ENCODE measurements at regions not wholly inside any gene's neighbourhood (a gene's known extent, or its start where the extent isn't known, plus 50 kb on each side); places are given as distances from the start of the nearest gene placed in this dataset.
"Not testable (repeated sequence)": the region's sequence is repeated elsewhere in the genome, so short reads cannot be mapped to it uniquely, and the experiment has no call there.

GRCh38 chr3:140794507-140794906, 116.6 kb downstream of the TRIM42 start:
- TF ChIP-seq ZNF670 (tag by site-specific recombination; IDR thresholded peaks at IDR 0.05; ENCODE audit: low read depth) (no peak), KLF1 (tag by site-specific recombination; IDR thresholded peaks at IDR 0.05) (no peak), OVOL3 (tag by site-specific recombination; IDR thresholded peaks at IDR 0.05) (no peak), ZNF132 (tag by site-specific recombination; IDR thresholded peaks at IDR 0.05; ENCODE audit: borderline replicate concordance) (no peak), ZNF175 (tag by site-specific recombination; IDR thresholded peaks at IDR 0.05) (no peak), ZNF596 (tag by site-specific recombination; IDR thresholded peaks at IDR 0.05) (no peak), ZNF416 (tag by site-specific recombination; IDR thresholded peaks at IDR 0.05) (no peak), ZNF335 (tag by site-specific recombination; conservative IDR thresholded peaks at IDR 0.05) (no peak), REPIN1 (tag by site-specific recombination; IDR thresholded peaks at IDR 0.05; ENCODE audit: low read depth) (no peak), ZNF639 (tag by site-specific recombination; IDR thresholded peaks at IDR 0.05) (no peak), ZNF433 (tag by site-specific recombination; IDR thresholded peaks at IDR 0.05; ENCODE audit: low read depth) (no peak), ZSCAN4 (tag by site-specific recombination; IDR thresholded peaks at IDR 0.05) (no peak), ZNF677 (tag by site-specific recombination; IDR thresholded peaks at IDR 0.05) (no peak)
- CTCF ChIA-PET, result no interaction called here
- Histone ChIP-seq H3K27ac (ENCODE audit: extremely low read depth, low read depth, low read length) (no peak overlapping the region), H3K9me3 (ENCODE audit: control insufficient read depth, insufficient read depth, low read depth, low read length) (no peaks in the 10 kb centered on the region), H3K4me3 (ENCODE audit: low read depth, low read length) (no peak overlapping the region), H3K4me1 (ENCODE audit: control insufficient read depth, insufficient read depth, low read length) (no peaks in the 10 kb centered on the region), H3K36me3 (ENCODE audit: control insufficient read depth in 2 of 2, insufficient read depth in 1 of 2, low read length in 2 of 2) (no peaks in the 10 kb centered on the region)
- POLR2A ChIA-PET, result no interaction called here

GRCh38 chr3:140802898-140803297, 125.0 kb downstream of the TRIM42 start:
- CTCF ChIA-PET, result interaction anchor here (0.6 kb wide), 1 partner anchor 624 kb away, joined by 3 read pairs; no protein-coding TSS in a partner anchor
- H3K4me1 ChIP-seq (ENCODE audit: control insufficient read depth, insufficient read depth, low read length); H3K4me3 ChIP-seq (ENCODE audit: low read depth, low read length); H3K9me3 ChIP-seq (ENCODE audit: control insufficient read depth, insufficient read depth, low read depth, low read length); H3K36me3 ChIP-seq (ENCODE audit: control insufficient read depth in 2 of 2, insufficient read depth in 1 of 2, low read length in 2 of 2); POLR2A ChIA-PET; H3K27ac ChIP-seq (ENCODE audit: extremely low read depth, low read depth, low read length): not testable (repeated sequence)

GRCh38 chr3:140809316-140809715, 131.5 kb downstream of the TRIM42 start:
- Histone ChIP-seq H3K9me3 (ENCODE audit: control insufficient read depth, insufficient read depth, low read depth, low read length) (no peaks in the 10 kb centered on the region), H3K4me1 (ENCODE audit: control insufficient read depth, insufficient read depth, low read length) (no peaks in the 10 kb centered on the region), H3K36me3 (ENCODE audit: control insufficient read depth in 2 of 2, insufficient read depth in 1 of 2, low read length in 2 of 2) (no peaks in the 10 kb centered on the region), H3K4me3 (ENCODE audit: low read depth, low read length) (no peak overlapping the region), H3K27ac (ENCODE audit: extremely low read depth, low read depth, low read length) (no peak overlapping the region)
- ChIA-PET CTCF (no interaction called here), POLR2A (no interaction called here)
- TF ChIP-seq ZNF654 (tag by site-specific recombination; IDR thresholded peaks at IDR 0.05; ENCODE audit: low read depth), result no peak

GRCh38 chr3:140816372-140817195, 125.1 kb upstream of the SLC25A36 start:
- Histone ChIP-seq H3K9me3 (ENCODE audit: control insufficient read depth, insufficient read depth, low read depth, low read length) (no peaks in the 10 kb centered on the region), H3K4me3 (ENCODE audit: low read depth, low read length) (no peak overlapping the region), H3K4me1 (ENCODE audit: control insufficient read depth, insufficient read depth, low read length) (no peaks in the 10 kb centered on the region), H3K27ac (ENCODE audit: extremely low read depth, low read depth, low read length) (no peak overlapping the region), H3K36me3 (ENCODE audit: control insufficient read depth in 2 of 2, insufficient read depth in 1 of 2, low read length in 2 of 2) (no peaks in the 10 kb centered on the region)
- CTCF ChIA-PET, result no interaction called here
- POLR2A ChIA-PET, result no interaction called here
- TF ChIP-seq ZNF776 (tag by site-specific recombination; IDR thresholded peaks at IDR 0.05; ENCODE audit: borderline replicate concordance) (no peak), ZNF600 (tag by site-specific recombination; IDR thresholded peaks at IDR 0.05) (no peak), INSM2 (tag by site-specific recombination; IDR thresholded peaks at IDR 0.05) (no peak), ZNF404 (tag by site-specific recombination; IDR thresholded peaks at IDR 0.05) (no peak), ZNF501 (tag by site-specific recombination; IDR thresholded peaks at IDR 0.05) (no peak), ELK4 (IDR thresholded peaks at IDR 0.05; ENCODE audit: borderline replicate concordance, low read depth, low read length) (no peak), ZNF664 (tag by site-specific recombination; IDR thresholded peaks at IDR 0.05) (no peak), GLIS2 (tag by site-specific recombination; IDR thresholded peaks at IDR 0.05) (no peak), ZNF623 (tag by site-specific recombination; IDR thresholded peaks at IDR 0.05) (no peak)

Measured in HEK293 (cell line).